Keratinocyte (primary cell): ENCODE measurements at regions not wholly inside any gene's neighbourhood (a gene's known extent, or its start where the extent isn't known, plus 50 kb on each side); places are given as distances from the start of the nearest gene placed in this dataset.

Source experiments
- CTCF ChIP-seq, 3 experiments: IDR thresholded peaks in 1 of 3; conservative IDR thresholded peaks in 1 of 3; optimal IDR thresholded peaks in 1 of 3; 2 replicates in 2 of 3; 3 replicates in 1 of 3; pipeline versions ENCODE3 to v1.5.1; 2011; ENCODE audit warnings: low read length in 3 of 3, mild to moderate bottlenecking in 3 of 3, moderate library complexity in 2 of 3, control low read depth in 1 of 3, inconsistent platforms in 1 of 3; ENCODE audit not compliant: insufficient read depth in 2 of 3; ENCODE audit errors: extremely low read depth in 1 of 3
- EZH2 ChIP-seq: IDR thresholded peaks from one replicate; pipeline ENCODE4 v1.6.1; 2012; ENCODE audit warnings: inconsistent platforms, mild to moderate bottlenecking, low read length, moderate library complexity

GRCh38 chr3:55180936-55181535 lies 253.2 kb upstream of the LRTM1 start:
- TF ChIP-seq CTCF (optimal IDR thresholded peaks at IDR 0.05 in 1 of 3, IDR thresholded peaks at IDR 0.05 in 1 of 3, conservative IDR thresholded peaks at IDR 0.05 in 1 of 3; ENCODE audit: extremely low read depth in 1 of 3, insufficient read depth in 2 of 3, low read length in 3 of 3) (peak in 2 of 3 experiments; percentile 42 to 59), EZH2 (no peak)
